ENCODE measurements at regions not wholly inside any gene's neighbourhood (a gene's known extent, or its start where the extent isn't known, plus 50 kb on each side); places are given as distances from the start of the nearest gene placed in this dataset.

DNA sequence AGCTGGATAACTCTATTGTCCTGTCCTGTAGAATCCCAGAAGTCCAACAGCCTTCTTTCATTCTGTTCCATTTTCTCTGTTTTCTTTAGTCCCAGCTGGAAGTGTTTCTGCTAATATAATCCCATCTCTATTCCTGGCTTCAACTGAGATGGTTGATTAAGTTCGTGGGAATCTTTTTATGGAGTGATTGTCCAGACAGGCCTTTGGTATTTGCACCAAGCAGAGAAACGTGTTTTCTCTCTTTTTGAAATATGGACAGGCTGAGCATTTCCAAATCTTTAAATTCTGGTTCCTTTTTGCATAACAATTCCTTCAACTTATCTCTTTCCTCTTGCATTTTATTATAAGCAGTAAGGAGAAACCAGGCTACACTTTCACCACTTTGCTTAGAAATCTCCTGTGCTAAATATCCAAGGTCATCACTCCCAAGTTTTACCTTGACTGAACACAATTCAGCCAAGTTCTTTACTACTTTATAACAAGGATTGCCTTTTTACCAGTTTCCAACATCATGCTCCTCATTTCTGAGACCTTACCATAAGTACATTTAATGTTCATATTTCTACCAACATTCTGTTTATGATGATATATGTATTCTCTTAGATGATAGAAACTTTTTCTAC, 108.8 kb downstream of the ZFP36L2 start:
- dilution Hi-C loops (cut with MboI; ENCODE audit: extremely low pct_ligation_motif_present, low sequenced_read_pairs) (no loop called here), intact Hi-C loops (cut with micrococcal nuclease) (no loop called here)
- POLR2A ChIA-PET, result no interaction called here

More for the DNA sequence above, 108.8 kb downstream of the ZFP36L2 start:
- no peak for FAIRE-seq
- no TSS peak for BruUV-seq (replicated peaks)
- H3K9ac ChIP-seq (replicated peaks; ENCODE audit: extremely low read depth, insufficient read depth, low read length), result no peak overlapping the region
- H3K4me3 ChIP-seq (replicated peaks in 1 of 3; ENCODE audit: insufficient read depth in 1 of 3, low read depth in 1 of 3, low read length in 3 of 3), result no peak overlapping the region
- CTCF ChIA-PET, result interaction anchor here (0.6 kb wide), 1 partner anchor 16 kb away, joined by 3 read pairs; no protein-coding TSS in a partner anchor
- no peaks in the 10 kb centered on the region for H3K36me3 ChIP-seq (ENCODE audit: control insufficient read depth in 2 of 2, extremely low read depth in 1 of 2, insufficient read depth in 2 of 2, low read length in 2 of 2)
- no peaks in the 10 kb centered on the region for H3K9me3 ChIP-seq (replicated peaks; ENCODE audit: control insufficient read depth, insufficient read depth, low read length)
- no peaks in the 10 kb centered on the region for H3K79me2 ChIP-seq (ENCODE audit: control insufficient read depth, insufficient read depth, low read length)
- H4K20me1 ChIP-seq (replicated peaks; ENCODE audit: control insufficient read depth, extremely low read depth, insufficient read depth, low read length), result no peaks in the 10 kb centered on the region
- TF ChIP-seq POLR2AphosphoS5 (IDR thresholded peaks at IDR 0.05; ENCODE audit: insufficient read depth, low read depth, low read length) (no peak), JUN (IDR thresholded peaks at IDR 0.05; ENCODE audit: borderline replicate concordance, insufficient read depth, insufficient read length, low read depth) (no peak), GATA2 (IDR thresholded peaks at IDR 0.05; ENCODE audit: insufficient read depth, insufficient read length, low read depth, low read length) (no peak), MYC (IDR thresholded peaks at IDR 0.05; ENCODE audit: low read depth, low read length) (no peak), EZH2 (IDR thresholded peaks at IDR 0.05; ENCODE audit: borderline replicate concordance, low read depth, low read length, severe bottlenecking) (no peak), CTCF (IDR thresholded peaks at IDR 0.05; ENCODE audit: extremely low read depth in 1 of 2, insufficient read depth in 1 of 2, low read depth in 1 of 2, low read length in 2 of 2) (no peak), FOS (IDR thresholded peaks at IDR 0.05; ENCODE audit: borderline replicate concordance, insufficient read depth, low read length) (no peak), POLR2A (IDR thresholded peaks at IDR 0.05; ENCODE audit: low read depth, low read length) (no peak)
- TF ChIP-seq, protein P1, sequence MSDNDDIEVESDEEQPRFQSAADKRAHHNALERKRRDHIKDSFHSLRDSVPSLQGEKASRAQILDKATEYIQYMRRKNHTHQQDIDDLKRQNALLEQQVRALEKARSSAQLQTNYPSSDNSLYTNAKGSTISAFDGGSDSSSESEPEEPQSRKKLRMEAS (IDR thresholded peaks at IDR 0.05; ENCODE audit: insufficient read depth, insufficient read length), result no peak
- no peaks in the 10 kb centered on the region for H3K27me3 ChIP-seq (ENCODE audit: control insufficient read depth in 2 of 2, insufficient read depth in 2 of 2, low read length in 2 of 2)
- no peak overlapping the region for H2AFZ ChIP-seq (ENCODE audit: low read depth, low read length)
- peaks cover 21% of the 10 kb centered on the region for H3K4me1 ChIP-seq (ENCODE audit: control insufficient read depth, extremely low read depth, insufficient read depth, low read length)
- no peak overlapping the region for H3K27ac ChIP-seq (ENCODE audit: insufficient read depth, low read depth, low read length)
- DNase-seq (ENCODE audit: low read depth, low spot score), result no peak
- H3K9me1 ChIP-seq (replicated peaks; ENCODE audit: control insufficient read depth, extremely low read depth, insufficient read depth, low read length), result no peaks in the 10 kb centered on the region
- no peak overlapping the region for H3K4me2 ChIP-seq (ENCODE audit: insufficient read depth, low read length)

Measured in endothelial cell of umbilical vein (primary cell).